PC-9 (cell line): ENCODE measurements at regions not wholly inside any gene's neighbourhood (a gene's known extent, or its start where the extent isn't known, plus 50 kb on each side); places are given as distances from the start of the nearest gene placed in this dataset.

Experiments used
- BruUV-seq: library from RNA; stranded (reverse); fragments of 400-500 nt; replicated peaks from 2 replicates; lab custom pipeline; 2021; lab: Mats Ljungman, UMichigan
- CTCF ChIA-PET: fragments of 300-600 bp; sonication (Branson Sonifier 250); formaldehyde crosslinking; loops from one replicate; lab custom pipeline; 2022; ENCODE audit warnings: antibody characterized with exemption; lab: Charles Lee
- POLR2A ChIA-PET: fragments of 300-600 bp; sonication (Branson Sonifier 250); formaldehyde crosslinking; loops from one replicate; lab custom pipeline; 2022; ENCODE audit warnings: antibody characterized with exemption; ENCODE audit not compliant: unreplicated experiment; lab: Charles Lee
- DNase-seq, 2 experiments: peaks; one replicate each; pipeline versions ENCODE4 v3.0.0 to v3.0.0-alpha.2; 2015 to 2022; ENCODE audit warnings: mixed read lengths in 1 of 2
- H2AFZ ChIP-seq: fragments of 200-600 bp; sonication (generic); 2 replicates; pipeline ENCODE4 v1.8.1; 2017; ENCODE audit warnings: antibody characterized with exemption
- H3F3A ChIP-seq: fragments of 200-600 bp; sonication (generic); 2 replicates; pipeline ENCODE4 v1.8.1; 2017; ENCODE audit warnings: antibody characterized with exemption, mild to moderate bottlenecking, low read depth; ENCODE audit not compliant: insufficient read depth
- H3K27ac ChIP-seq: fragments of 200-600 bp; sonication (generic); 2 replicates; pipeline ENCODE4 v1.6.1; 2016; ENCODE audit warnings: mixed run types
- H3K27me3 ChIP-seq: fragments of 200-600 bp; sonication (generic); 2 replicates; pipeline ENCODE4 v1.6.1; 2016; ENCODE audit warnings: low read depth, mixed run types; ENCODE audit not compliant: insufficient read depth
- H3K36me3 ChIP-seq: fragments of 200-600 bp; sonication (generic); 2 replicates; pipeline ENCODE4 v1.6.1; 2016; ENCODE audit warnings: low read depth, mixed run types
- H3K4me1 ChIP-seq: fragments of 200-600 bp; sonication (generic); replicated peaks from 2 replicates; pipeline ENCODE4 v1.6.1; 2016; ENCODE audit warnings: mixed run types; ENCODE audit not compliant: insufficient read depth
- H3K4me2 ChIP-seq: fragments of 200-600 bp; sonication (generic); 2 replicates; pipeline ENCODE4 v1.6.1; 2017; ENCODE audit warnings: mixed run types
- H3K4me3 ChIP-seq: fragments of 200-600 bp; sonication (generic); 2 replicates; pipeline ENCODE4 v1.6.1; 2016; ENCODE audit warnings: mixed run types
- H3K79me2 ChIP-seq: fragments of 200-600 bp; sonication (generic); 2 replicates; pipeline ENCODE4 v1.6.1; 2017; ENCODE audit warnings: low read depth, mixed run types
- H3K9me2 ChIP-seq: fragments of 200-600 bp; sonication (generic); 2 replicates; pipeline ENCODE4 v1.8.1; 2017; ENCODE audit warnings: mild to moderate bottlenecking; ENCODE audit not compliant: insufficient read depth
- H3K9me3 ChIP-seq: fragments of 200-600 bp; sonication (generic); 2 replicates; pipeline ENCODE4 v1.8.1; 2016; ENCODE audit warnings: low read depth; ENCODE audit not compliant: insufficient read depth
- H4K20me1 ChIP-seq: fragments of 200-600 bp; sonication (generic); 2 replicates; pipeline ENCODE4 v1.8.1; 2017; ENCODE audit not compliant: insufficient read depth
- CTCF ChIP-seq: fragments of 200-600 bp; sonication (generic); conservative IDR thresholded peaks from 2 replicates; pipeline ENCODE4 v1.6.1; 2017; ENCODE audit warnings: mixed run types, antibody characterized with exemption, mild to moderate bottlenecking, moderate library complexity
- EZH2 ChIP-seq: fragments of 200-600 bp; sonication (generic); IDR thresholded peaks from 2 replicates; pipeline ENCODE4 v1.8.0; 2017; ENCODE audit warnings: antibody characterized with exemption, low read depth
- intact Hi-C: fragments of 100-400 bp; cut with micrococcal nuclease; formaldehyde crosslinking; loops from one replicate; pipeline ENCODE4 v1.10.0; 2022; ENCODE audit not compliant: unreplicated experiment

DNA sequence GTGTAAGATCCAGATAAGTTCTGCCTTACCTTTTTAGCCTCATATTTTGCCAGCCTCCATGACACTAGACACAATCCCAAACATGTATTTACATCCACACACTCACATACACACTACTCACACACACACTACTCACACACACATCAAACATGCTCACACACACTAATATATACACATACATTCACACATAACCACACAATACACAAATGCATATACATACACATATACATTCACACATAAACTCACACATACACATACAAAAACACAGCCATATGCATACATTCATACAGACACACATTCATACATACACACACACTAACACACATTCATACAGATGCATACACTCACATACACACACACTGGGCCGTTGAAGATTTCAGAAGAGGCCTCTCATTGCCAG is 109.5 kb downstream of the MAIP1 start:
- H3K4me3 ChIP-seq, result no peak overlapping the region
- no peak overlapping the region for H3K27ac ChIP-seq
- H3K4me1 ChIP-seq, result no peaks in the 10 kb centered on the region
- H3K36me3 ChIP-seq, result no peaks in the 10 kb centered on the region
- H3K9me2 ChIP-seq, result no peaks in the 10 kb centered on the region
- no peaks in the 10 kb centered on the region for H3F3A ChIP-seq
- H3K4me2 ChIP-seq, result no peak overlapping the region
- H2AFZ ChIP-seq, result no peak overlapping the region
- no peaks in the 10 kb centered on the region for H3K9me3 ChIP-seq
- no peaks in the 10 kb centered on the region for H3K79me2 ChIP-seq
- no peaks in the 10 kb centered on the region for H4K20me1 ChIP-seq
- no TSS peak for BruUV-seq
- TF ChIP-seq EZH2, result no peak
- no peak for TF ChIP-seq CTCF
- intact Hi-C loops, result no loop called here
- ChIA-PET POLR2A (no interaction called here), CTCF (no interaction called here)
- no peak for DNase-seq
- H3K27me3 ChIP-seq, result no peaks in the 10 kb centered on the region

- H3K4me1 ChIP-seq, result no peaks in the 10 kb centered on the region
- 0 out of 2 replicates have a peak, but pooled peaks cover 2% of the 10 kb centered on the region for H3K9me3 ChIP-seq
- H4K20me1 ChIP-seq, result no peaks in the 10 kb centered on the region
- no peaks in the 10 kb centered on the region for H3K27me3 ChIP-seq
- intact Hi-C loops, result no loop called here
- no peaks in the 10 kb centered on the region for H3F3A ChIP-seq
- H2AFZ ChIP-seq, result no peak overlapping the region
- no peak overlapping the region for H3K4me2 ChIP-seq
- POLR2A ChIA-PET, result no interaction called here
- no peak for TF ChIP-seq EZH2
- TF ChIP-seq CTCF, result no peak
- CTCF ChIA-PET, result no interaction called here
- BruUV-seq, result no TSS peak
- no peaks in the 10 kb centered on the region for H3K36me3 ChIP-seq
- H3K4me3 ChIP-seq, result no peak overlapping the region
- H3K79me2 ChIP-seq, result no peaks in the 10 kb centered on the region
- no peaks in the 10 kb centered on the region for H3K9me2 ChIP-seq
- no peak for DNase-seq
- H3K27ac ChIP-seq, result no peak overlapping the region
Observed at GRCh38 chr2:200065477-200065876, 110.1 kb downstream of the MAIP1 start.

DNA sequence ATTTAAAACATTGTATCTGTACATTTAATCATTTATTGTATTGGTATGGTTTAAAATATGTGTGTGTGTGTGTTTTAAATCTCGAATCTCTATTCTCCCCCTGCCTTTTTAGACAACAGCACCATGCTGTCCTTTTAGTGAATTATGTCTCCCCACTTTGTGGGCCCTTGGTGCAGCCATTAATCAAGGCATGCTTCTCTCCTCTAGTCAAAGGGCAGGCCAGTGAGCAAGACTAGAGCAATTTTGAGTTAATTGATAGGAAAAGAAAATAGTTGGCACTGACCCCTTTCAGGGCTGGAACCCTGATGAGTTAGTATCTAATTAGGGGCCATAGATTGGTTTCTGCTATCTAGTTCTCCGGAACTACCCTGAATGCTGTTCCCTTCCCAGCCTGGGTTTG is 111.0 kb downstream of the MAIP1 start:
- Histone ChIP-seq H4K20me1 (no peaks in the 10 kb centered on the region), H3K79me2 (no peaks in the 10 kb centered on the region), H2AFZ (no peak overlapping the region), H3K36me3 (no peaks in the 10 kb centered on the region), H3K27me3 (no peaks in the 10 kb centered on the region), H3F3A (no peaks in the 10 kb centered on the region), H3K27ac (no peak overlapping the region), H3K4me3 (no peak overlapping the region), H3K4me2 (no peak overlapping the region), H3K4me1 (no peaks in the 10 kb centered on the region), H3K9me2 (no peaks in the 10 kb centered on the region), H3K9me3 (0 out of 2 replicates have a peak, but pooled peaks cover 5% of the 10 kb centered on the region)
- BruUV-seq, result no TSS peak
- intact Hi-C loops, result no loop called here
- ChIA-PET CTCF (no interaction called here), POLR2A (no interaction called here)
- DNase-seq, result no peak
- no peak for TF ChIP-seq CTCF
- no peak for TF ChIP-seq EZH2
